GM23338 (cell line): ENCODE measurements at regions not wholly inside any gene's neighbourhood (a gene's known extent, or its start where the extent isn't known, plus 50 kb on each side); places are given as distances from the start of the nearest gene placed in this dataset.

Experiments
- ATAC-seq: fragments of 200-7000 bp; cut with Tn5 transposase; 3 replicates; pipeline ENCODE4 v1.9.1; 2020
- DNase-seq: peaks from one replicate; pipeline ENCODE4 v3.0.0-alpha.2; 2015; ENCODE audit warnings: low spot score
- H2AFZ ChIP-seq: fragments of 200-600 bp; sonication (generic); 2 replicates; pipeline ENCODE4 v1.8.0; 2016; ENCODE audit warnings: antibody characterized with exemption, mild to moderate bottlenecking, moderate library complexity
- H3F3A ChIP-seq: fragments of 200-600 bp; sonication (generic); replicated peaks from 2 replicates; pipeline ENCODE4 v1.8.0; 2017; ENCODE audit warnings: antibody characterized with exemption, mixed run types, low read depth
- H3K27ac ChIP-seq: fragments of 200-600 bp; sonication (generic); 2 replicates; pipeline ENCODE4 v1.6.1; 2016; ENCODE audit warnings: low read depth
- H3K27me3 ChIP-seq: fragments of 200-600 bp; sonication (generic); 2 replicates; pipeline ENCODE4 v1.8.0; 2016; ENCODE audit warnings: mild to moderate bottlenecking, mixed run types, moderate library complexity; ENCODE audit not compliant: insufficient read depth
- H3K36me3 ChIP-seq: fragments of 200-600 bp; sonication (generic); 2 replicates; pipeline ENCODE4 v1.8.0; 2016; ENCODE audit warnings: mild to moderate bottlenecking; ENCODE audit not compliant: insufficient read depth
- H3K4me1 ChIP-seq: fragments of 200-600 bp; sonication (generic); 2 replicates; pipeline ENCODE4 v1.8.0; 2016; ENCODE audit warnings: mild to moderate bottlenecking, moderate library complexity; ENCODE audit not compliant: insufficient read depth
- H3K4me2 ChIP-seq: fragments of 200-600 bp; sonication (generic); 2 replicates; pipeline ENCODE4 v1.7.1; 2017; ENCODE audit warnings: mixed run types
- H3K4me3 ChIP-seq: fragments of 200-600 bp; sonication (generic); 2 replicates; pipeline ENCODE4 v1.6.1; 2016; ENCODE audit warnings: mixed run types
- H3K79me2 ChIP-seq: fragments of 200-600 bp; sonication (generic); replicated peaks from 2 replicates; pipeline ENCODE4 v1.8.0; 2017; ENCODE audit warnings: mild to moderate bottlenecking; ENCODE audit not compliant: insufficient read depth
- H3K9me2 ChIP-seq: fragments of 200-600 bp; sonication (generic); 2 replicates; pipeline ENCODE4 v1.8.0; 2017; ENCODE audit not compliant: insufficient read depth
- H4K20me1 ChIP-seq: fragments of 200-600 bp; sonication (generic); replicated peaks from 2 replicates; pipeline ENCODE4 v1.8.0; 2017; ENCODE audit warnings: mild to moderate bottlenecking; ENCODE audit not compliant: insufficient read depth
- H3K27ac Mint-ChIP-seq: 2 replicates; pipeline ENCODE4 v1.8.0; 2020; ENCODE audit warnings: inconsistent platforms, mild to moderate bottlenecking, moderate library complexity, mixed read lengths
- H3K27me3 Mint-ChIP-seq: 3 replicates; pipeline ENCODE4 v1.8.0; 2022; ENCODE audit warnings: low read depth, mild to moderate bottlenecking, moderate library complexity, mixed read lengths, inconsistent platforms; ENCODE audit not compliant: insufficient read depth, poor library complexity
- H3K36me3 Mint-ChIP-seq: 3 replicates; pipeline ENCODE4 v1.8.0; 2021; ENCODE audit warnings: low read depth, mild to moderate bottlenecking, inconsistent platforms, moderate library complexity, mixed read lengths
- H3K4me1 Mint-ChIP-seq: 3 replicates; pipeline ENCODE4 v1.8.0; 2020; ENCODE audit warnings: mild to moderate bottlenecking, inconsistent platforms, mixed read lengths
- H3K4me3 Mint-ChIP-seq: 3 replicates; pipeline ENCODE4 v1.8.0; 2021; ENCODE audit warnings: moderate library complexity, mild to moderate bottlenecking, inconsistent platforms, mixed read lengths
- H3K9me3 Mint-ChIP-seq: 3 replicates; pipeline ENCODE4 v1.8.0; 2020; ENCODE audit warnings: moderate library complexity, mild to moderate bottlenecking, inconsistent platforms, mixed read lengths
- EZH2 ChIP-seq: fragments of 200-600 bp; sonication (generic); IDR thresholded peaks from one replicate; pipeline ENCODE4 v1.8.0; 2017; ENCODE audit warnings: antibody characterized with exemption, mild to moderate bottlenecking, low read depth; ENCODE audit not compliant: unreplicated experiment
- EZH2phosphoT487 ChIP-seq: fragments of 200-600 bp; sonication (generic); IDR thresholded peaks from one replicate; pipeline ENCODE4 v1.8.1; 2018; ENCODE audit warnings: antibody characterized with exemption; ENCODE audit not compliant: unreplicated experiment
- JUNB ChIP-seq: IDR thresholded peaks from one replicate; pipeline ENCODE4 v1.6.1; 2016; ENCODE audit warnings: antibody characterized with exemption; ENCODE audit not compliant: unreplicated experiment
- NANOG ChIP-seq: IDR thresholded peaks from 2 replicates; pipeline ENCODE4 v1.6.1; 2016; ENCODE audit warnings: antibody characterized with exemption, borderline replicate concordance
- ZNF114 ChIP-seq: fragments of 250-450 bp; sonication (Bioruptor Pico); IDR thresholded peaks from 2 replicates; pipeline ENCODE4 v1.5.0; 2020; ENCODE audit warnings: mild to moderate bottlenecking, moderate library complexity
- TF ChIP-seq, protein P1 (sequence below): fragments of 250-450 bp; sonication (Bioruptor Pico); IDR thresholded peaks from 2 replicates; pipeline ENCODE4 v1.5.0; 2020; ENCODE audit warnings: mild to moderate bottlenecking, moderate library complexity
- TF ChIP-seq, protein P2 (sequence below): IDR thresholded peaks from one replicate; pipeline ENCODE4 v1.6.1; 2018; ENCODE audit warnings: antibody characterized with exemption; ENCODE audit not compliant: unreplicated experiment

DNA sequence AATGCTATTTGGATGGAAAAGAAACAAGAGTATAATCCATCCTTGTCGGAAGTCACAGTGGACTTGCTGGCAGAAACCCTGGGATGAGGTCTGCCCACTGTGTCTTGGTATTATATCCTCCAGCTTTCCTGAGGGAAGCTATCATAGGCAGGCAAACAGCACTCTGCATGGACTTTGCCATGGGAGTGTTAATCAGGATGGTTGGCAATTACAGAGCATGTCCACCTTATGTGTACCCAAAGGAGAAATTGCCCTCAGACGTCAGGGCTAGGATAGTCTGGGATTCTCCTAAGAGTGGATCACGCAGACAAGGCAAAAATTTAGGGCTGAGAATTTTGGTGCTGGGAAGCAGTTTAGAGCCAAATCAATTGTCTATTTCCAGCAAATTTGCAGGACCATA is 184.9 kb upstream of the ESRRG start (continued):
- TF ChIP-seq, protein P1, sequence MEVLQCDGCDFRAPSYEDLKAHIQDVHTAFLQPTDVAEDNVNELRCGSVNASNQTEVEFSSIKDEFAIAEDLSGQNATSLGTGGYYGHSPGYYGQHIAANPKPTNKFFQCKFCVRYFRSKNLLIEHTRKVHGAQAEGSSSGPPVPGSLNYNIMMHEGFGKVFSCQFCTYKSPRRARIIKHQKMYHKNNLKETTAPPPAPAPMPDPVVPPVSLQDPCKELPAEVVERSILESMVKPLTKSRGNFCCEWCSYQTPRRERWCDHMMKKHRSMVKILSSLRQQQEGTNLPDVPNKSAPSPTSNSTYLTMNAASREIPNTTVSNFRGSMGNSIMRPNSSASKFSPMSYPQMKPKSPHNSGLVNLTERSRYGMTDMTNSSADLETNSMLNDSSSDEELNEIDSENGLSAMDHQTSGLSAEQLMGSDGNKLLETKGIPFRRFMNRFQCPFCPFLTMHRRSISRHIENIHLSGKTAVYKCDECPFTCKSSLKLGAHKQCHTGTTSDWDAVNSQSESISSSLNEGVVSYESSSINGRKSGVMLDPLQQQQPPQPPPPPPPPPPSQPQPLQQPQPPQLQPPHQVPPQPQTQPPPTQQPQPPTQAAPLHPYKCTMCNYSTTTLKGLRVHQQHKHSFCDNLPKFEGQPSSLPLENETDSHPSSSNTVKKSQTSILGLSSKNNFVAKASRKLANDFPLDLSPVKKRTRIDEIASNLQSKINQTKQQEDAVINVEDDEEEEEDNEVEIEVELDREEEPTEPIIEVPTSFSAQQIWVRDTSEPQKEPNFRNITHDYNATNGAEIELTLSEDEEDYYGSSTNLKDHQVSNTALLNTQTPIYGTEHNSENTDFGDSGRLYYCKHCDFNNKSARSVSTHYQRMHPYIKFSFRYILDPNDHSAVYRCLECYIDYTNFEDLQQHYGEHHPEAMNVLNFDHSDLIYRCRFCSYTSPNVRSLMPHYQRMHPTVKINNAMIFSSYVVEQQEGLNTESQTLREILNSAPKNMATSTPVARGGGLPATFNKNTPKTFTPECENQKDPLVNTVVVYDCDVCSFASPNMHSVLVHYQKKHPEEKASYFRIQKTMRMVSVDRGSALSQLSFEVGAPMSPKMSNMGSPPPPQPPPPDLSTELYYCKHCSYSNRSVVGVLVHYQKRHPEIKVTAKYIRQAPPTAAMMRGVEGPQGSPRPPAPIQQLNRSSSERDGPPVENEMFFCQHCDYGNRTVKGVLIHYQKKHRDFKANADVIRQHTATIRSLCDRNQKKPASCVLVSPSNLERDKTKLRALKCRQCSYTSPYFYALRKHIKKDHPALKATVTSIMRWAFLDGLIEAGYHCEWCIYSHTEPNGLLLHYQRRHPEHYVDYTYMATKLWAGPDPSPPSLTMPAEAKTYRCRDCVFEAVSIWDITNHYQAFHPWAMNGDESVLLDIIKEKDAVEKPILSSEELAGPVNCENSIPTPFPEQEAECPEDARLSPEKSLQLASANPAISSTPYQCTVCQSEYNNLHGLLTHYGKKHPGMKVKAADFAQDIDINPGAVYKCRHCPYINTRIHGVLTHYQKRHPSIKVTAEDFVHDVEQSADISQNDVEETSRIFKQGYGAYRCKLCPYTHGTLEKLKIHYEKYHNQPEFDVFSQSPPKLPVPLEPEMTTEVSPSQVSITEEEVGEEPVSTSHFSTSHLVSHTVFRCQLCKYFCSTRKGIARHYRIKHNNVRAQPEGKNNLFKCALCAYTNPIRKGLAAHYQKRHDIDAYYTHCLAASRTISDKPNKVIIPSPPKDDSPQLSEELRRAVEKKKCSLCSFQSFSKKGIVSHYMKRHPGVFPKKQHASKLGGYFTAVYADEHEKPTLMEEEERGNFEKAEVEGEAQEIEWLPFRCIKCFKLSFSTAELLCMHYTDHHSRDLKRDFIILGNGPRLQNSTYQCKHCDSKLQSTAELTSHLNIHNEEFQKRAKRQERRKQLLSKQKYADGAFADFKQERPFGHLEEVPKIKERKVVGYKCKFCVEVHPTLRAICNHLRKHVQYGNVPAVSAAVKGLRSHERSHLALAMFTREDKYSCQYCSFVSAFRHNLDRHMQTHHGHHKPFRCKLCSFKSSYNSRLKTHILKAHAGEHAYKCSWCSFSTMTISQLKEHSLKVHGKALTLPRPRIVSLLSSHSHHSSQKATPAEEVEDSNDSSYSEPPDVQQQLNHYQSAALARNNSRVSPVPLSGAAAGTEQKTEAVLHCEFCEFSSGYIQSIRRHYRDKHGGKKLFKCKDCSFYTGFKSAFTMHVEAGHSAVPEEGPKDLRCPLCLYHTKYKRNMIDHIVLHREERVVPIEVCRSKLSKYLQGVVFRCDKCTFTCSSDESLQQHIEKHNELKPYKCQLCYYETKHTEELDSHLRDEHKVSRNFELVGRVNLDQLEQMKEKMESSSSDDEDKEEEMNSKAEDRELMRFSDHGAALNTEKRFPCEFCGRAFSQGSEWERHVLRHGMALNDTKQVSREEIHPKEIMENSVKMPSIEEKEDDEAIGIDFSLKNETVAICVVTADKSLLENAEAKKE (CRISPR knock-in tag), result no peak
- TF ChIP-seq EZH2phosphoT487 (no peak), EZH2 (no peak), NANOG (no peak)

DNA sequence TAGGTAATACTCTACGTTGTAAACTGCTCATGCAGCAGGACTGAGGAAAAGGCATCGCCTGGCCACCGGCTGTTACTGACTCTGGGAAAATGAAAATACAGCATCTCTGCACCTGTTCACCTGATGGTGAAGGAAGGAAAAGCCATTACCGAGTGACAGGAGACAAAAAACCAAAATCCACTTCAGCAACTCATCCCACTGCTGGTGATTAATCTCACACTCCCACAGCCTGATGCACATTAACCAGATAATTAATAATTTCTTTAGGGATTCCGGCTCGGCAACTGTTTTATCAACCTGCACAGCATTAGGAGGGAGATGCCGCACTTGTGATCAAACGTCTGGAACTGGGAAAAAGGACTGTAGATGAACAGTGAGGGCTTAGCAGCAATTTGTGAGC is 183.9 kb upstream of the ESRRG start:
- Mint-ChIP-seq H3K9me3 (no peaks in the 10 kb centered on the region), H3K4me1 (peaks cover 13% of the 10 kb centered on the region), H3K27me3 (peaks cover 2% of the 10 kb centered on the region), H3K27ac (no peak overlapping the region), H3K4me3 (no peak overlapping the region), H3K36me3 (no peaks in the 10 kb centered on the region)
- no peak for ATAC-seq
- H3K27me3 ChIP-seq, result no peaks in the 10 kb centered on the region
- H3K4me3 ChIP-seq, result no peak overlapping the region
- H3F3A ChIP-seq, result no peaks in the 10 kb centered on the region
- no peaks in the 10 kb centered on the region for H3K4me1 ChIP-seq
- no peak overlapping the region for H3K4me2 ChIP-seq
- H3K36me3 ChIP-seq, result no peaks in the 10 kb centered on the region
- H3K79me2 ChIP-seq, result no peaks in the 10 kb centered on the region
- H3K27ac ChIP-seq, result no peak overlapping the region
- no peaks in the 10 kb centered on the region for H3K9me2 ChIP-seq
- H2AFZ ChIP-seq, result no peak overlapping the region
- no peak for DNase-seq
- H4K20me1 ChIP-seq, result no peaks in the 10 kb centered on the region
- TF ChIP-seq ZNF114 (CRISPR knock-in tag), result no peak
- TF ChIP-seq, protein P2, sequence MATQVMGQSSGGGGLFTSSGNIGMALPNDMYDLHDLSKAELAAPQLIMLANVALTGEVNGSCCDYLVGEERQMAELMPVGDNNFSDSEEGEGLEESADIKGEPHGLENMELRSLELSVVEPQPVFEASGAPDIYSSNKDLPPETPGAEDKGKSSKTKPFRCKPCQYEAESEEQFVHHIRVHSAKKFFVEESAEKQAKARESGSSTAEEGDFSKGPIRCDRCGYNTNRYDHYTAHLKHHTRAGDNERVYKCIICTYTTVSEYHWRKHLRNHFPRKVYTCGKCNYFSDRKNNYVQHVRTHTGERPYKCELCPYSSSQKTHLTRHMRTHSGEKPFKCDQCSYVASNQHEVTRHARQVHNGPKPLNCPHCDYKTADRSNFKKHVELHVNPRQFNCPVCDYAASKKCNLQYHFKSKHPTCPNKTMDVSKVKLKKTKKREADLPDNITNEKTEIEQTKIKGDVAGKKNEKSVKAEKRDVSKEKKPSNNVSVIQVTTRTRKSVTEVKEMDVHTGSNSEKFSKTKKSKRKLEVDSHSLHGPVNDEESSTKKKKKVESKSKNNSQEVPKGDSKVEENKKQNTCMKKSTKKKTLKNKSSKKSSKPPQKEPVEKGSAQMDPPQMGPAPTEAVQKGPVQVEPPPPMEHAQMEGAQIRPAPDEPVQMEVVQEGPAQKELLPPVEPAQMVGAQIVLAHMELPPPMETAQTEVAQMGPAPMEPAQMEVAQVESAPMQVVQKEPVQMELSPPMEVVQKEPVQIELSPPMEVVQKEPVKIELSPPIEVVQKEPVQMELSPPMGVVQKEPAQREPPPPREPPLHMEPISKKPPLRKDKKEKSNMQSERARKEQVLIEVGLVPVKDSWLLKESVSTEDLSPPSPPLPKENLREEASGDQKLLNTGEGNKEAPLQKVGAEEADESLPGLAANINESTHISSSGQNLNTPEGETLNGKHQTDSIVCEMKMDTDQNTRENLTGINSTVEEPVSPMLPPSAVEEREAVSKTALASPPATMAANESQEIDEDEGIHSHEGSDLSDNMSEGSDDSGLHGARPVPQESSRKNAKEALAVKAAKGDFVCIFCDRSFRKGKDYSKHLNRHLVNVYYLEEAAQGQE, result no peak
- TF ChIP-seq, protein P1 (CRISPR knock-in tag), result no peak
- no peak for TF ChIP-seq JUNB
